OCI-LY3 (cell line): ENCODE measurements at regions not wholly inside any gene's neighbourhood (a gene's known extent, or its start where the extent isn't known, plus 50 kb on each side); places are given as distances from the start of the nearest gene placed in this dataset.

Experiments
- H2AFZ ChIP-seq: fragments of 200-600, 300-600 bp; shearing (Covaris generic); 2 replicates; pipeline ENCODE4 v1.6.0; 2014; ENCODE audit warnings: antibody characterized with exemption, low read depth, low read length
- H3K27ac ChIP-seq: fragments of 200-600, 300-600 bp; sonication (generic); 2 replicates; pipeline ENCODE4 v1.5.1; 2014; ENCODE audit warnings: mild to moderate bottlenecking, low read length, moderate library complexity, mixed read lengths
- H3K27me3 ChIP-seq: fragments of 200-600, 300-600 bp; sonication (generic); 2 replicates; pipeline ENCODE4 v1.6.1; 2014; ENCODE audit warnings: low read depth, low read length, mixed read lengths
- H3K36me3 ChIP-seq: fragments of 200-600, 300-600 bp; sonication (generic); replicated peaks from 2 replicates; pipeline ENCODE3; 2014; ENCODE audit warnings: low read depth, low read length, mixed read lengths
- H3K4me1 ChIP-seq: fragments of 300-600, 200-600 bp; sonication (generic); 2 replicates; pipeline ENCODE4 v1.6.1; 2014; ENCODE audit warnings: low read length, mixed read lengths
- H3K4me2 ChIP-seq: fragments of 200-600, 300-600 bp; sonication (generic); 2 replicates; pipeline ENCODE4 v1.6.1; 2014; ENCODE audit warnings: low read length, mixed read lengths
- H3K4me3 ChIP-seq: fragments of 300-600, 200-600 bp; sonication (generic); 2 replicates; pipeline ENCODE4 v1.5.1; 2014; ENCODE audit warnings: antibody characterized with exemption, mild to moderate bottlenecking, low read length, moderate library complexity
- H3K79me2 ChIP-seq: fragments of 300-600, 200-600 bp; shearing (Covaris generic); 2 replicates; pipeline ENCODE4 v1.6.1; 2014; ENCODE audit warnings: mild to moderate bottlenecking, low read length, mixed read lengths
- H3K9ac ChIP-seq: fragments of 300-600, 200-600 bp; shearing (Covaris generic); 2 replicates; pipeline ENCODE4 v1.6.0; 2014; ENCODE audit warnings: mild to moderate bottlenecking, low read length, moderate library complexity
- H3K9me3 ChIP-seq: fragments of 200-600, 300-600 bp; shearing (Covaris generic); 2 replicates; pipeline ENCODE4 v1.6.1; 2014; ENCODE audit warnings: low read length, mixed read lengths; ENCODE audit not compliant: insufficient read depth
- H4K20me1 ChIP-seq: fragments of 200-600, 300-600 bp; sonication (generic); 2 replicates; pipeline ENCODE4 v1.6.1; 2016; ENCODE audit warnings: low read length, mixed read lengths; ENCODE audit not compliant: insufficient read depth
- CTCF ChIP-seq: fragments of 200-600, 300-600 bp; sonication (generic); IDR thresholded peaks from 2 replicates; pipeline ENCODE4 v1.5.1; 2014; ENCODE audit warnings: antibody characterized with exemption, low read length, low read depth
- EZH2phosphoT487 ChIP-seq: fragments of 200-600 bp; shearing (Covaris generic); IDR thresholded peaks from 2 replicates; pipeline ENCODE4 v1.6.1; 2018; ENCODE audit warnings: antibody characterized with exemption, mixed run types, low read depth

GRCh38 chr2:67895227-67895941 is 167.4 kb downstream of the C1D start:
- no peak overlapping the region for H3K4me2 ChIP-seq

GRCh38 chr2:67896076-67896475 is 166.7 kb downstream of the C1D start:
- Histone ChIP-seq H3K27me3 (no peaks in the 10 kb centered on the region), H4K20me1 (no peaks in the 10 kb centered on the region), H2AFZ (no peak overlapping the region), H3K9ac (no peak overlapping the region), H3K4me2 (no peak overlapping the region), H3K79me2 (no peaks in the 10 kb centered on the region), H3K4me1 (no peaks in the 10 kb centered on the region), H3K27ac (no peak overlapping the region), H3K9me3 (no peaks in the 10 kb centered on the region), H3K4me3 (no peak overlapping the region), H3K36me3 (no peaks in the 10 kb centered on the region)
- no peak for TF ChIP-seq CTCF
- TF ChIP-seq EZH2phosphoT487, result no peak

More at GRCh38 chr2:67895227-67895941, 167.4 kb downstream of the C1D start:
- Histone ChIP-seq H3K27ac (no peak overlapping the region), H2AFZ (no peak overlapping the region), H4K20me1 (no peaks in the 10 kb centered on the region), H3K4me1 (no peaks in the 10 kb centered on the region), H3K27me3 (no peaks in the 10 kb centered on the region), H3K36me3 (no peaks in the 10 kb centered on the region), H3K4me3 (no peak overlapping the region), H3K9me3 (no peaks in the 10 kb centered on the region), H3K9ac (no peak overlapping the region), H3K79me2 (no peaks in the 10 kb centered on the region)
- no peak for TF ChIP-seq EZH2phosphoT487
- TF ChIP-seq CTCF, result no peak

GRCh38 chr2:67896476-67896875 is 166.3 kb downstream of the C1D start:
- H3K4me1 ChIP-seq, result no peaks in the 10 kb centered on the region
- no peak overlapping the region for H3K9ac ChIP-seq
- H3K36me3 ChIP-seq, result no peaks in the 10 kb centered on the region
- no peak overlapping the region for H3K4me3 ChIP-seq
- no peaks in the 10 kb centered on the region for H4K20me1 ChIP-seq
- no peaks in the 10 kb centered on the region for H3K79me2 ChIP-seq
- H3K27me3 ChIP-seq, result no peaks in the 10 kb centered on the region
- H3K4me2 ChIP-seq, result no peak overlapping the region
- H3K27ac ChIP-seq, result no peak overlapping the region
- no peaks in the 10 kb centered on the region for H3K9me3 ChIP-seq
- no peak overlapping the region for H2AFZ ChIP-seq
- TF ChIP-seq EZH2phosphoT487, result no peak
- no peak for TF ChIP-seq CTCF

- TF ChIP-seq CTCF (no peak), EZH2phosphoT487 (no peak)
- H3K27me3 ChIP-seq, result no peaks in the 10 kb centered on the region
- H3K4me1 ChIP-seq, result no peaks in the 10 kb centered on the region
- H3K36me3 ChIP-seq, result no peaks in the 10 kb centered on the region
- no peak overlapping the region for H3K27ac ChIP-seq
- H3K9ac ChIP-seq, result no peak overlapping the region
- no peaks in the 10 kb centered on the region for H3K9me3 ChIP-seq
- no peak overlapping the region for H3K4me3 ChIP-seq
- no peaks in the 10 kb centered on the region for H4K20me1 ChIP-seq
- H3K4me2 ChIP-seq, result no peak overlapping the region
- no peak overlapping the region for H2AFZ ChIP-seq
- H3K79me2 ChIP-seq, result no peaks in the 10 kb centered on the region
Observed at GRCh38 chr2:67898595-67898994, 164.2 kb downstream of the C1D start.
